GM21529 (cell line): ENCODE measurements at regions not wholly inside any gene's neighbourhood (a gene's known extent, or its start where the extent isn't known, plus 50 kb on each side); places are given as distances from the start of the nearest gene placed in this dataset.
"Not testable (repeated sequence)": the region's sequence is repeated elsewhere in the genome, so short reads cannot be mapped to it uniquely, and the experiment has no call there.

Experiments
- ATAC-seq: cut with Tn5 transposase; IDR thresholded peaks from one replicate; pipeline ENCODE4 v1.9.1; 2021; ENCODE audit not compliant: unreplicated experiment

DNA sequence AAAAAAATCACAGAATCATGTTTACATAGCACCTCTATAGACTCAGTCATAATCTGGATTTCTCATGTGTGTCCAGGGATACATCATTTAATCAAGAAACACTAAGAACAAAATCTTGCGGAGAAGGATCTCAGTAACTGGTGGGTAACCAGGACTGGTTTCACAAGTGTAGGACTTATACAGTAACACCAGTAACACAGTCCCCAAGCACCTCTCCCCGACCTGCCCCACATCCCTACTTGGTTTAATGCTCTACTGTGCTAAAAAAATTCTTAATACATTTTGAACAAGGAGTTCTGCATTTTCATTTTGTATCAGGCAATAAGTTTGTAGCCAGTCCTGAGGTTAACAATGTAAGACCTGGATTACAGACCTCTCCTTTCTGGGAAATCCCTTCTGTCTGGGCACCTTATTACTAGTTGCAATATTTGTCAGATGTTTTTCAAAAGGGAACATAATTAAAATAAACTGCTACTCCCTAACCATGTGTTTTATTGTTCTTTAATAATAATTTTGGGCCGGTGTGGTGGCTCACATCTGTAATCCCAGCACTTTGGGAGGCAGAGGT is 57.6 kb upstream of the BBX start:
- no peak for ATAC-seq

DNA sequence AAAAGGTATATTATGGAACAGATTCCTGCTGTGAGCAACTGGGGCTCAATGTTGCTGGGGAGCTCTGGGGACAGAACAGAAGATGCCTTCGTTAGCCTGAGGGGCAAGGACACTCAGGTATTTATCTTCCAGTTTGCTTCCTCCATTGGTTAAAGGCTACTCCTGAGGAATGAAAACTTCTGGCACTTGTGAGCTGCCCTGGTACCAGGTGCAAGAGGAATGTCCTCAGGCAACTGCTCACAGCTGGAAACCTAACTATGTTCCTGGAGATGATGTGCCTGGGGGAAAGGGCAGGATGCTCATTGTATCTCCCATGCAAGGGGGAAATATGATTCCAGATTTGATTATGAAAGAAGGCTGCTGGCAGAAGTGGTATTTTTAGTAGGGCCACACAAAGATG is 54.0 kb upstream of the BBX start:
- no peak for ATAC-seq

DNA sequence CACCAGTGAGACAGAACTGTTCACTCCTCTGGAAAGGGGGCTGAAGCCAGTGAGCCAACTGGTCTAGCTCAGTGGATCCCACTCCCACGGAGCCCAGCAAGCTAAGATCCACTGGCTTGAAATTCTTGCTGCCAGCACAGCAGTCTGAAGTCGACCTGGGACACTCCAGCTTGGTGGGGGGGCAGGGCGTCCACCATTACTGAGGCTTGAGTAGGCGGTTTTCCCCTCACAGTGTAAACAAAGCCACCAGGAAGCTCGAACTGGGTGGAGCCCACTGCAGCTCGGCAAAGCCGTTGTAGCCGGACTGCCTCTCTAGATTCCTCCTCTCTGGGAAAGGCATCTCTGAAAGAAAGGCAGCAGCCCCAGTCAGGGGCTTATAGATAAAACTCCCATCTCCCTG is 52.3 kb upstream of the BBX start:
- not testable (repeated sequence) for ATAC-seq
